Suppressor macrophage (primary cell): ENCODE measurements at regions not wholly inside any gene's neighbourhood (a gene's known extent, or its start where the extent isn't known, plus 50 kb on each side); places are given as distances from the start of the nearest gene placed in this dataset.
"Not testable (repeated sequence)": the region's sequence is repeated elsewhere in the genome, so short reads cannot be mapped to it uniquely, and the experiment has no call there.

Source experiments
- DNase-seq, 4 experiments: peaks; one replicate each; pipeline ENCODE4 v3.0.0-alpha.2; 2020 to 2022

DNA sequence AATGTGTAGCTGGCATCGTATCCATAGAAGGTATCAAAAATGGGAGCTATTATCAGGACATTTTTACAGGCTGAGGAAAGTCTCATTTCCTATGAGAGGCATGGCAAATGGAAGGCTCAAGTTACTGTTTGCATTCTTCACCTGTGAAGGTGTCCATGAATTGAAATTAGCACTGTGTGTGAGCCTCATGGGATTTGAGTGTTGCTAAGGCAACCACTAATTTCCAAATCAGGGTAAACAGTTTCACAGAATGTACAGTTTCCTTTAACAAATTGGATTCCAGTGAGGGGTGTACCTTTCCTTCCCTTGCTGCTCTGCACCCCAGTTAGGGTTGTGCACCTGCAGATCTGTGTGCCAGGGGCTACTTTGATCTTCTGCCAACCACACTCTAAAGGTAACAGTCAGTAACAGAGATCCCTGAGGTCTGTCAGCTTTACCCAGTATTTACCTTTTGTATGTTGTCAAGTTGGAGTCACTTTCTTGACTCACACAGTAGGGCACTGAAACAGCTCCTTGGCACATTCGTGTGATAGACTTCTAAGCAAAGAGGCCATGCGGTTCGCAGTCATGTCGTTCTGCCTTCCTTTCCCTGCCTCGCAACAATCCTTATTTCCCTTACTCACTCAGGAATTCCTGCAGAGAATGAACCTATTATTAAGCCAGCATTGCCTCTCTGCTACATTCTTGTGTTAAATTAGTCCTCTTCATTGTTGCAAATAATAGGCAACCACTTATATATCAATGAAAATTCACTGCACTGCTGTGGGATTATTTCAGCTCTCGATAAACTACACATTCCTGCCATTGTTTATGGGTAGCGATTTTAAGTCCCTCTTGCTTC is 129.8 kb upstream of the GBE1 start:
- no peak for DNase-seq

GRCh38 chr3:81888914-81889557 is 127.6 kb upstream of the GBE1 start:
- no peak for DNase-seq

DNA sequence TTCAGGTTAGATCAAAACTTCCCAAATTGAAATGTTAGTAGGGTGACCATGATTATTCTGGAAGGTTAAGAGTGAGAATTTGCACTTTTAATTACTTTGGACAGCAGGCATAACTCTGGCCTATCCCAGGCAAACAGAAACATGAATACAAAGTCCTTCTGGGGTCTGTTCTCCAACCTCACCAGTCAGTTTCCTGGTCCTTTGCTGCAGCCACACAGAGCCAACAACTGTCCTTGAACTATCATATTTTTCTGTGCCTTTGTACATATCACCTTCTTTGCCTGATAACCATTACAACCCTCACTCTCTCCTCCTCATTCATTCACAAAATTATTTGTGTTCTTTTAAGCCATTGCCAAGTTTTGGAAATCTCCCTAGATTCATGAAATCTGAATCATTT is 126.0 kb upstream of the GBE1 start:
- DNase-seq: no peak

DNA sequence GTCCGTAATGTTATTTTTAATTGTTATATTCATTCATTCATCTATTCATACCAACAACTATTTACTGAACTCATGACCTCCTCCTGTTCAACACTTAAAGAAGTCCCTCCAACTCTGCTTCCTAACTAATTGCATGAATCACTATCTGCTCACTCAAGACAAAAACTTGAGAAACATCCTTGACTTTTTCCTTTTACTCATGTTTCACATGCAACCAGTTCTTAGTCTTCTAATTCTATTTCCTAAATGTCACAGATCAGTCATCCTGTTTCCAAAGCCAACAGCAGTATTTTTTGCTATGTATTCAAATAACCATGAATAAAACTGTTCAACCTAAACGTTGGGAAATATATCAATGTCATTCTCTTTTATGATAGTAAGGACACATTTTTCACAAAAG is 124.6 kb upstream of the GBE1 start:
- peak in 2 of 4 experiments; percentile 40 to 60 for DNase-seq

GRCh38 chr3:81884791-81885190 is 123.3 kb upstream of the GBE1 start:
- DNase-seq: no peak

DNA sequence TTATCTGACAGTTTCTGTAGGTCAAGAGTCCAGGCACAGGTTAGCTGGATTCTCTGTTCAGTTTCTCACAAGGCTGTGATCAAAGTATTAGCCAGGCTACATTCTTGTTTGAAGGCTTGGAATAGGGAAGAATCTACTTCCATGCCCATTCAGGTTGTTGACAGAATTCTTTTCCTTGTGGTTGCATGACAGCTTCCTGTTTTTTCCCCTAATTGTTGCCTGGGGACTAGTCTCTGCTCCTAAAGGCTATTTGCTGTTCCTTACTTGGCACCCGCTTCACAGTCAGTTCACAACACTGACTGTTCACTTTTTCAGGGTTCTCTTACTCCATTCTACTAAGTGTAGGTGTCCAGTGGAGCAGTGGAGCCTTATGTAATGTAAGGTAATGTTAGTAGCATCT is 115.4 kb upstream of the GBE1 start:
- DNase-seq: peak; percentile 14 to 65 (median 39)

DNA sequence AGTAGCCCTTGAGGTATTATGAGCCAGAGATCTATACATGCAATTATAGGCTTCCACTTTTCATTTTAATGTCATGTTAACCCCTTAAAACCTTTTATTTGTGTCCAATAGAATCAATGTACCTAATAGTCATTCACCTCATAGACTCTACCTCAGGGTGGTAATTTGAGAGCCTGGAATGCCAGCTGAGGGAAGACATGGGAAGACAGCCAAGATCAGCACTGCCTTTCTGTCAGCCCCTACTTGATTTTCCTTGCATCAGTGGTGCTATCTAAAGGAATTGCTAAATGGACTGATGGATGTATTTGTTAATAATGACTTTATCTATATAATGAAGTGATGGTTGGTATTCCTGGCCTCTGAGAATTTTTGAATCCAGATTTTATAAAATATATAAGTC is 113.3 kb upstream of the GBE1 start:
- DNase-seq: no peak

- no peak for DNase-seq
Measured at GRCh38 chr3:81872566-81872965, 111.1 kb upstream of the GBE1 start.

DNA sequence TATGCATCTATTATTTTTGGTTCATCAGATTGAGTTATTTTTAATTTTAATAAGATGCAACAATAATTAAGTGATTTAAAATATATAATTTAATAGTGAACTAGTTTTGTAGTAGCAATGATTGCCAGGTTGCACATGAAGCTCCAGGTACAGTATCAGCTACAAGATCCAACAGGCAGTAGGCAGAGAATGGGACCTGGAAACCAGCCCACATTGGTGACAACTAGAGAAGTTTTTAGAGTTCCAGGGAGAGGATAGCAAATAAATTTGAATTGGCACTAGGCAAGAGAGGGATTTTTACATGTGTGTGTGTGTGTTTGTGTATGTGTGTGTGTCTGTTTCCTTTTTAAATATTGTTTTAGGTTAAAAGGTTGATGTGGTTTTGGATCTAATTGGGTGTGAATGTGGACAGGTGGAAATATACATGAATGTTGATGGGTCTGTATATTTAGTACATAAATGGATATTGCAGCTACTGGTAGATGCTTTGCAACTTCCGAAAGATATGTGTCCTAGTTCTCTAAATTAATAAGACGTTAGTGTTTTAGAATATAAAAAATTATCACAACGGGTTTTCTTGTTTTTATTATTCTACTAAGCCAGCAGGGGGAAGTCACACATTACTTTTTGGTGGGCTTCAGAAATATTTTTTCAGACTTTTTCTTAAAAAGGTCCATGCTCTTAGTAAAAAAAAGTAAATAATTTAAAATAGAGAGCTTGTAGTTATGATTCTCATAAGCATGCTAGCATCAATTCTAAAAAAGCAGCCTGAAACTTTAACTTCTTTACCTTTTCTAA is 110.1 kb upstream of the GBE1 start:
- DNase-seq: peak in 3 of 4 experiments; percentile 6 to 30 (median 17)

- DNase-seq: peak in 2 of 4 experiments; percentile 27 to 61
Measured at GRCh38 chr3:81869382-81869781, 107.9 kb upstream of the GBE1 start.

GRCh38 chr3:81868597-81868996 is 107.2 kb upstream of the GBE1 start:
- DNase-seq: no peak

DNA sequence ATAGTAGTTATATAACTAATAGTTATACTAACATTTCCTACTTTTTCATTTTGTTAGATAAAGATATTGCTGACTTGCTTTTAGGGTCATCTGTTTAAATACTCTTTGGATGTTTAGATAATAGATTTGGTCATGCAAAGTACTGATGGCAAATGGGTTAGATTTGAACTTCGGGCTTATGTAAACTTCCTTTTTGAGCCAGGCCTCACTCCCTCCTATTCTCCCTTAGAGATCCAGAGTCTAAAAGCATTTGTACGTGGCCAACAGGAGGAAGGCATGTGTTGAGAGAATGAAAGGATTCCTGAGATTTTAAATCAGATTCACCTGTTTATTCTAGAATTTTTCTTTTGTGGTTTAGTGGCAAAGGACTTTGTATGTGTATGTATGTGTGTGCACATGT is 106.4 kb upstream of the GBE1 start:
- DNase-seq: no peak

DNA sequence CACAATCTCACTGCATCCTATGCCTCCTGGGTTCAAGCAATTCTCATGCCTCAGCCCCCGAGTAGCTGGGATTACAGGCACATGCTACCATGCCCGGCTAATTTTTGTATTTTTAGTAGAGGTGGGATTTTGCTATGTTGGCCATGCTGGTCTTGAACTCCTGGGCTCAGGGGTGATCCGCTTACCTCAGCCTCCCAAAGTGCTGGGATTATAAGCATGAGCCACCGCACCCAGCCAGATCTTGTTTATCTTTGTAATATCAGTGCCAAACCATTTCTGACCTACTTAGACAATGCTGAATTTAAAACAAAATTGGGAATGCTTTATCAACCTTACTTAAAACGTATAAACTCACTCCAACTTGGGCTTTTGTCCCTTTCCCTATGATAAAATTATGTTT is 103.7 kb upstream of the GBE1 start:
- DNase-seq: not testable (repeated sequence)

GRCh38 chr3:81864272-81864671 is 102.8 kb upstream of the GBE1 start:
- no peak for DNase-seq

GRCh38 chr3:81863756-81864155 is 102.3 kb upstream of the GBE1 start:
- DNase-seq: no peak

DNA sequence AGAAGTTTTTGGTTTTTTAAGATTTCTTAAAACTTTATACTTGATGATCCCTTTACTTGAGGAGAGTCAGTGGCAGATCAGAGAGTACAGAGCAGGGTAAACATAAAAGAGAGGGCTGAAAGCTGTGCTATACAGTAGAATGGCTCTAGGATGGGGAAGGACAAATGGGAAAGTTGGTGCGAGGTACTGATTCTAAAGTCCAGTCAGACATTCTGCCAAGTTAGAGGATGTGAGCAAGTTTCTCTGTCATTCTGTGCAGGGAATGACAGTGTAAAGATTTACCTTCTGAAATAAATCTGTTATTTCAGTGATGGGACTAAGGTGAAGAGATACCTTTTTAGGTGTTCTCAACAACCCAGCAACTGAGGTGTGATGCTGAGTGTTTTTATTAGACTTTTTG is 100.1 kb upstream of the GBE1 start:
- no peak for DNase-seq

DNA sequence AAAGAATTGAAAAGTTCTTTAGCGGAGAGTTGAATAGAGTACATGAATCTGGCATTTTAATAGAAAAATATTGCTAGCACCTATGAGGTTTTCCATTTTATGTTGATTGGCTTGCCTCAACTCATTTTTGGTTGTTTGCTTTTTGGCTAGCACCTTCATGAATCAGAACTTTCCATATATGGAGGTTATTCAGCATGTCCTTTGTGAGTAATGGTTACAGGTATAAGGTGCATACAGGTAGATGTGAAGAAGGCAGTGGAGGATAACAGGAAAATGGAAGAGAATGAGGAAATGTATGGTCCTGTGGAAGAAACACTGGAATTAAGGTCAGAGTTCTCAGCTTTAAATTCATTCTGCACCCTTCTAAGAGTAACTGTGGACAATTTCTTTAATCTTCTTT is 98.1 kb upstream of the GBE1 start:
- DNase-seq: no peak

DNA sequence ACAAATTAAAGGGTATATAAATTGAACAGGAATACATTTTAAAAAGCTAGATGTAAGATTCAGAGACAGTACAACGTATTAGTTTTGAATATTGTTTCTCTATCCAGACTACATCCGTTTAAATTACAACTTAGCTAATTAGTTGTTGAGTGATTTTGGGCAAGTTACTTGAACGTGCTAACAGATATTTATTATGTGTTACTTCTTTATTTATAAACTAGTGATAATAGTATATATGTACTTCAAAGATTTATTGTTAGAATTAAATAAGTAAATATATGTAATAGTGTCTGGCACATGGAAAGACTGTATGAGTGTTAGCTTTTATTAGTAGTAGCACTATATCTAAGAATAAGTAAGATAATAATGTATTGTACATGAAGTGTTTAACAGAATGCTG is 92.0 kb upstream of the GBE1 start:
- DNase-seq: no peak

DNA sequence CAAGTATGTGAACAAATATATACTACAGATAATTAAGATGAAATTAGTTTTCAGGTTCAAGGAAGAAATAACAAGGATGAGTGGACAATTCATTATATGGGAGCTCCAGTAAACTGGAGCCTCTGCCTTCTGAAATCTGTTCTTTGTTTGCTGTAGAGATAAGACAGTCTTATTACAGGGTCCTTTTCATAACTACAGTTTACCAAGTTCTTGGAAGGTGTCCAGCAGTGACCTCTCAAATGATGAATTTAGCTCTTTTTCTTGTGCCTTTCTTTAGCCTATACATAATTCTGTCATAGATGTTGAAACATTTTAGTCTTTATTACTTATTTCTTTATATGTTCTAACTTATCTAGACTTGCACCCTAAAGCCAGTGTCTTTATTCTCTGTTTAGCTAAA is 89.7 kb upstream of the GBE1 start:
- no peak for DNase-seq

GRCh38 chr3:81846988-81847387 is 85.5 kb upstream of the GBE1 start:
- no peak for DNase-seq

DNA sequence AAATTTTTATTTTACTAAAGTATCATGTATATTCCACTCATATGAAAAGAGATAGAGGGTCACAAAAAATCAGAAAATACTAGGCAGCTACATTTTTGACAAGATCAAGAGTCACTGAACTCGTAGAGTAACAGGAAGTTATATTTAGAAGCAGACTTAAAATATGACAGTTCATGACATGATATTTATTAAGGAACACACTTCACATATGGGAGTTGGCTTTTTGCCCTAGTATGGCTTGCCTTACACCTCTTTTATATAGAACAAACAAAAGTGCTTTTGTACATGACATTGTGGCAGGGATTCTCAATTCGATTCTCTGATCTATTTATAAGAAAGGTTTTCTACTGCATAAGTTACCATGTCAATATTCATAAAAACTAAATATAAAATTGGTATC is 80.1 kb upstream of the GBE1 start:
- peak in 3 of 4 experiments; percentile 18 to 68 (median 56) for DNase-seq

DNA sequence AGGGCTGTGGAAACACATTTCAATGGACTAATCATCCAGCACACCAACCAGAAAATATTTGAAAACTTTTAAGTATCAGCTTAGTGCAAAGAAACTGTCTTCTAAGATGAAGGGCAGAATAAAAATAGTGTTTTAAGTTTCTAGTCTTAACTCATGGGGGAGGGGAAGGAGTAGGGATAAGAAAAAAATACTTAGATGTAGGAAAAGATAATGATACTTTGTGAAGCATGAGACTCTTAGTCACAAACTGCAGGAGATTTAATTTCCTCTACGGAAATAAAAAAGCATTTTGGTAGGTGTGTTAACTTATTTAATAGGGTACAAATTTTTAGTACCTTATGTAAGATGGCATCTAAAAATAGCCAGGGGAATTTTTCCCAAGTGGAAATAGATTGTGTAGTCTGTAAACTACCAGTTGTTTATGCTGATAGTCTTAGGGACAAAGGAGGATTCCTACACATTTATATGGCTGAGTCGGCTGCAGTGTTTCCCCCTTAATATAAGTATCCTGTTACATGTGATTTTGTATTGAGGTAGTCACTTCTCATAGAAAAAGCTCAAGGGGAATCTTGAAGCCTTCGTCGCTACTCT is 78.2 kb upstream of the GBE1 start:
- DNase-seq: no peak

DNA sequence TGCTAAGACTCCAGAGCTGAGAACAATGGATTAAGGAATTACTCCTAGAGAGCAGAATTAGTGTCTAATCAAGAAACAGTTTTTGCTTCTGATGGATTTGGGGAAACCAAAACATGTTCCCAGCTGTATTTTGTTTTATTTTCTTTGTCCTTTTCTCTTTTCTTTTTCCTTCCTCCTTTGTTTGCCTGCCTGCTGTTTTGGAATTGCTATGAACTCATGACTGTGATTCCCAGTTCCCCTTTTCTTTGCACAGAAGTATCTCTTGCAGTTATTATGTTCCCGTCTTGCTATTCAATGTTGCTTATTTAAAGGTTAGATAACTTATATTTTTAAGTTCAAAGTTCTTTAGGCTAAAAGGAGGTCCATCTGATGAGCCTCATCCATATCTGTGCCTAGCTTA is 77.0 kb upstream of the GBE1 start:
- DNase-seq: peak; percentile 32 to 79 (median 58)
